Endothelial cell of umbilical vein (primary cell): ENCODE measurements at regions not wholly inside any gene's neighbourhood (a gene's known extent, or its start where the extent isn't known, plus 50 kb on each side); places are given as distances from the start of the nearest gene placed in this dataset.

ENCODE experiments used
- BruUV-seq: library from RNA; stranded (reverse); fragments of 400-500 nt; replicated peaks from 2 replicates; lab custom pipeline; 2021; lab: Mats Ljungman, UMichigan
- CTCF ChIA-PET: fragments of 300-600, 350-600 bp; sonication (Branson Sonifier 250); formaldehyde crosslinking; loops from one replicate; lab custom pipeline; 2021; ENCODE audit warnings: antibody characterized with exemption, inconsistent platforms; lab: Charles Lee
- POLR2A ChIA-PET: fragments of 300-600, 350-600 bp; sonication (Branson Sonifier 250); formaldehyde crosslinking; loops from one replicate; lab custom pipeline; 2021; ENCODE audit warnings: antibody characterized with exemption, inconsistent platforms; lab: Charles Lee
- DNase-seq: peaks from one replicate; pipeline ENCODE4 v3.0.0-alpha.2; 2011; ENCODE audit warnings: low read depth, low spot score
- FAIRE-seq: peaks from 2 replicates; lab custom pipeline; 2011; peaks lifted over from hg19 to GRCh38; lab: Jason Lieb, UNC
- H2AFZ ChIP-seq: 2 replicates; pipeline ENCODE4 v1.6.0; 2012; ENCODE audit warnings: low read depth, low read length, control low read depth, inconsistent platforms
- H3K27ac ChIP-seq: 2 replicates; pipeline ENCODE4 v1.5.1; 2011; ENCODE audit warnings: low read depth, mild to moderate bottlenecking, control low read depth, low read length, moderate library complexity; ENCODE audit not compliant: insufficient read depth
- H3K27me3 ChIP-seq, 2 experiments: 2 replicates each; pipeline versions ENCODE4 v1.6.0 to v1.6.1; 2011; ENCODE audit warnings: low read length in 2 of 2, mixed read lengths in 1 of 2; ENCODE audit not compliant: control insufficient read depth in 2 of 2, insufficient read depth in 2 of 2
- H3K36me3 ChIP-seq, 2 experiments: 2 replicates in 1 of 2; 3 replicates in 1 of 2; pipeline ENCODE4 v1.5.1; 2011; ENCODE audit warnings: low read length in 2 of 2, mild to moderate bottlenecking in 1 of 2, moderate library complexity in 1 of 2; ENCODE audit not compliant: control insufficient read depth in 2 of 2, insufficient read depth in 2 of 2; ENCODE audit errors: extremely low read depth in 1 of 2
- H3K4me1 ChIP-seq: 3 replicates; pipeline ENCODE4 v1.5.1; 2011; ENCODE audit warnings: mild to moderate bottlenecking, low read length; ENCODE audit not compliant: control insufficient read depth, insufficient read depth; ENCODE audit errors: extremely low read depth
- H3K4me2 ChIP-seq: 2 replicates; pipeline ENCODE4 v1.6.1; 2011; ENCODE audit warnings: low read length, control low read depth, mixed read lengths; ENCODE audit not compliant: insufficient read depth
- H3K4me3 ChIP-seq, 3 experiments: fragments of 200-600 bp in 1 of 3; sonication (generic), shearing (Covaris generic) in 1 of 3; replicated peaks in 1 of 3; 2 replicates each; pipeline ENCODE4 v1.5.1; 2011 to 2016; ENCODE audit warnings: control low read depth in 3 of 3, low read length in 3 of 3, mild to moderate bottlenecking in 2 of 3, inconsistent platforms in 1 of 3, low read depth in 1 of 3, moderate library complexity in 1 of 3; ENCODE audit not compliant: insufficient read depth in 1 of 3
- H3K79me2 ChIP-seq: 2 replicates; pipeline ENCODE4 v1.6.0; 2012; ENCODE audit warnings: low read length, inconsistent platforms; ENCODE audit not compliant: control insufficient read depth, insufficient read depth
- H3K9ac ChIP-seq: replicated peaks from 2 replicates; pipeline ENCODE3; 2011; ENCODE audit warnings: low read length, control low read depth; ENCODE audit not compliant: insufficient read depth; ENCODE audit errors: extremely low read depth
- H3K9me1 ChIP-seq: replicated peaks from 3 replicates; pipeline ENCODE4 v1.6.0; 2011; ENCODE audit warnings: mild to moderate bottlenecking, low read length; ENCODE audit not compliant: control insufficient read depth, insufficient read depth; ENCODE audit errors: extremely low read depth
- H3K9me3 ChIP-seq: replicated peaks from 2 replicates; pipeline ENCODE4 v1.5.1; 2012; ENCODE audit warnings: low read length, inconsistent platforms; ENCODE audit not compliant: control insufficient read depth, insufficient read depth
- H4K20me1 ChIP-seq: replicated peaks from 2 replicates; pipeline ENCODE3; 2011; ENCODE audit warnings: mild to moderate bottlenecking, low read length; ENCODE audit not compliant: control insufficient read depth, insufficient read depth; ENCODE audit errors: extremely low read depth
- CTCF ChIP-seq, 2 donors: IDR thresholded peaks; 1 replicate in 1 of 2; 2 replicates in 1 of 2; pipeline ENCODE4 v1.5.1; 2011; ENCODE audit warnings: low read length in 2 of 2, mild to moderate bottlenecking in 2 of 2, moderate library complexity in 2 of 2, control low read depth in 1 of 2, inconsistent platforms in 1 of 2, low read depth in 1 of 2; ENCODE audit not compliant: insufficient read depth in 1 of 2; ENCODE audit errors: extremely low read depth in 1 of 2
- EZH2 ChIP-seq: IDR thresholded peaks from 2 replicates; pipeline ENCODE4 v1.6.1; 2012; ENCODE audit warnings: borderline replicate concordance, low read depth, mild to moderate bottlenecking, moderate library complexity, low read length, inconsistent platforms; ENCODE audit not compliant: severe bottlenecking
- FOS ChIP-seq: IDR thresholded peaks from 2 replicates; pipeline ENCODE4 v1.6.1; 2011; ENCODE audit warnings: mild to moderate bottlenecking, low read length, moderate library complexity, borderline replicate concordance; ENCODE audit not compliant: insufficient read depth
- GATA2 ChIP-seq: IDR thresholded peaks from 2 replicates; pipeline ENCODE4 v1.7.0; 2011; ENCODE audit warnings: low read depth, mild to moderate bottlenecking, moderate library complexity, mixed read lengths, low read length; ENCODE audit not compliant: insufficient read length, insufficient read depth
- JUN ChIP-seq: IDR thresholded peaks from 2 replicates; pipeline ENCODE4 v1.6.1; 2011; ENCODE audit warnings: borderline replicate concordance, low read depth; ENCODE audit not compliant: insufficient read length, insufficient read depth
- MYC ChIP-seq: IDR thresholded peaks from one replicate; pipeline ENCODE4 v1.6.1; 2011; ENCODE audit warnings: mild to moderate bottlenecking, low read depth, low read length
- POLR2A ChIP-seq: IDR thresholded peaks from 2 replicates; pipeline ENCODE4 v1.6.1; 2012; ENCODE audit warnings: low read depth, mild to moderate bottlenecking, control low read depth, low read length
- POLR2AphosphoS5 ChIP-seq: IDR thresholded peaks from 2 replicates; pipeline ENCODE4 v1.6.1; 2012; ENCODE audit warnings: low read depth, mild to moderate bottlenecking, control low read depth, low read length, moderate library complexity; ENCODE audit not compliant: insufficient read depth
- dilution Hi-C: fragments of 300-500 bp; cut with MboI; formaldehyde crosslinking; loops from one replicate; pipeline ENCODE4 v1.15.0; 2019; ENCODE audit warnings: low sequenced_read_pairs; ENCODE audit not compliant: extremely low pct_ligation_motif_present
- intact Hi-C: fragments of 100-400 bp; cut with micrococcal nuclease; formaldehyde crosslinking; loops from one replicate; pipeline ENCODE4 v1.10.0; 2022
- TF ChIP-seq, protein P1 (sequence below): IDR thresholded peaks from 2 replicates; pipeline ENCODE4 v1.6.1; 2011; ENCODE audit not compliant: insufficient read depth, insufficient read length

GRCh38 chr6:111979633-111980032 lies 74.3 kb upstream of the CCN6 start:
- H3K79me2 ChIP-seq, result no peaks in the 10 kb centered on the region
- H3K4me2 ChIP-seq, result no peak overlapping the region
- CTCF ChIA-PET, result no interaction called here
- POLR2A ChIA-PET, result no interaction called here
- dilution Hi-C loops, result no loop called here
- H4K20me1 ChIP-seq, result no peaks in the 10 kb centered on the region
- intact Hi-C loops, result no loop called here
- DNase-seq (no peak), FAIRE-seq (no peak)
- no peaks in the 10 kb centered on the region for H3K36me3 ChIP-seq
- BruUV-seq, result no TSS peak
- H3K4me1 ChIP-seq, result no peaks in the 10 kb centered on the region
- no peaks in the 10 kb centered on the region for H3K9me3 ChIP-seq
- TF ChIP-seq MYC, result no peak
- no peak for TF ChIP-seq CTCF (IDR thresholded peaks at IDR 0.05; ENCODE audit: extremely low read depth in 1 of 2, insufficient read depth in 1 of 2, low read depth in 1 of 2, low read length in 2 of 2)
- no peak for TF ChIP-seq EZH2
- no peak for TF ChIP-seq POLR2AphosphoS5
- TF ChIP-seq GATA2, result no peak
- no peak for TF ChIP-seq POLR2A
- no peak for TF ChIP-seq FOS
- TF ChIP-seq JUN, result no peak
- TF ChIP-seq, protein P1, sequence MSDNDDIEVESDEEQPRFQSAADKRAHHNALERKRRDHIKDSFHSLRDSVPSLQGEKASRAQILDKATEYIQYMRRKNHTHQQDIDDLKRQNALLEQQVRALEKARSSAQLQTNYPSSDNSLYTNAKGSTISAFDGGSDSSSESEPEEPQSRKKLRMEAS, result no peak
- no peaks in the 10 kb centered on the region for H3K9me1 ChIP-seq
- H3K27me3 ChIP-seq, result no peaks in the 10 kb centered on the region
- H3K9ac ChIP-seq, result no peak overlapping the region
- no peak overlapping the region for H3K27ac ChIP-seq
- no peak overlapping the region for H2AFZ ChIP-seq
- no peak overlapping the region for H3K4me3 ChIP-seq
